GM20000 (cell line): ENCODE measurements at regions not wholly inside any gene's neighbourhood (a gene's known extent, or its start where the extent isn't known, plus 50 kb on each side); places are given as distances from the start of the nearest gene placed in this dataset.

Source experiments
- DNase-seq: peaks from one replicate; pipeline ENCODE4 v3.0.0; 2012; ENCODE audit warnings: low spot score
- CTCF ChIP-seq: IDR thresholded peaks from 2 replicates; pipeline ENCODE4 v1.5.1; 2012; ENCODE audit warnings: mild to moderate bottlenecking, control low read depth; ENCODE audit errors: extremely low read depth, missing control alignments

DNA sequence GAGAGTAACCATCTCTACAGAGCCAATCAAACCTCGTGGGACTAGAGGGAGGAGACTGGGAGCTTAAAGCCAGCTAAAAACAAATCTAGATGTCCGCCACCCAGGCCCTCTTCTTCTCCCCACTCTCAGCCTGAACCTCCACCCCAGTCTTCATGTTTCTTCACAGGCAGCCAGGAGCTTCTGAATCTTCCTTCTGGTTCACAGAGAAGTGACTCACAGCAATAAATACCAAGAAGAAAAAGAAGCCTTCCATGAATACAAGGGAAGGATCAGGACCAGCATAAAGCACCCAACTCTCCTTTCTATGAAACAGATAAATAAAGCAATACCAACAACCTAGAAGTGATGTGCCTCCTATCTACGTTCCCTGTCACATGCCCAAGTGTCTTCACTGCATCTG, 103.3 kb upstream of the SLIT3 start:
- TF ChIP-seq CTCF: no peak
- DNase-seq: no peak

DNA sequence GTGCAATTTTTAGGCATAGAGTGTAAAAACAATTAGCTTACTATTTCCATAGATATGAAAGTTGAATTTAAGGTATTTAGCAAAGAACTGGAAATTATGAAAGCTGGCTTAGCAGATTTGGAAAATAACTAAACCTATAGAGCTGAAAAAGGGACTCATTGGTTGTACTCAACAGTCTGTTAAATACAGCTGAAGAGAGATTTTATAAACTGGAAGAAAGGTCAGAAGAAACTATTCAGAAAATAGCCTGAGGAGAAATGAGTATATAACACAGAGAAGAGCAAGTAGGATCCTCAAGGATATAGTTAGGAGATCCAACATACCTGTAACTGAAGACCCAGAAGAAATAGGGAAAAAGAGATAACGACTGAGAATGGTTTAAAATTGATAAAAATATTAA, 97.6 kb upstream of the SLIT3 start:
- no peak for TF ChIP-seq CTCF
- no peak for DNase-seq

DNA sequence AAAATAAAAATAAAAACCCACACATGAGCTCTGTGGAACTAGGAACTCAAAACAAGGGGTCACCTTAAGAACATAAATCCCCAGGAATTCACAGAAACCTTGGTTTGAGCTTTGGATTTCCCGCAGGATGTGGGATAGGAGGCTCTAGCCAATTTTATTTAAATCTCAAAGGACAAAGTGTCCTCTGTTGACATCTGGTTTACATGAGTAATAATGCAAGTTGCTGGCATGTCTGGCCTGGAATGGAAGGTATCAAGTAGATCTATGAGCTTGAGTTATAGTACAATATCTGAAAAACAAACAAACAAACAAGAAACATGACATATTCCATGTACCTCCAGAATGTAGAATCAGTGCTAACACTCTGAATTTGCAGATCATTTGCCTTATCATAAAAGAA, 94.2 kb upstream of the SLIT3 start:
- no peak for TF ChIP-seq CTCF
- no peak for DNase-seq

DNA sequence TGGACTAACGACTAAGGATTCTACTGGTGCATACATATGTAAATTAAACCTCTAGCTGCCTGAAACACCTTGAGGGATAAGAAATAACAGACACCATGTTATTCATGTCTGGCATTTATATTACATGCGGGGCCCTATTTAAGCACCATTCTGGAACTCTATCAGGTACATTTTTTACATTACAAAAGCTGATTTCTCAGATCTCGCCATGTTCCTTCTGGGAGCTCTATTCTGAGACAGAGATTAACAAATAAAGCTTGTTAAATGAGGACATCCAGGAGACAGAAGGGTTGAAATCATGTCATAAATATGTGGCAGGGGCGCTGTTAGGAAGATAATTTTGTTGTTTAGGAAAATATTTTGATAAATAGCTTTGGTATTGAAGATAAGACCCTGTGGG, 93.4 kb upstream of the SLIT3 start:
- no peak for DNase-seq
- no peak for TF ChIP-seq CTCF

DNA sequence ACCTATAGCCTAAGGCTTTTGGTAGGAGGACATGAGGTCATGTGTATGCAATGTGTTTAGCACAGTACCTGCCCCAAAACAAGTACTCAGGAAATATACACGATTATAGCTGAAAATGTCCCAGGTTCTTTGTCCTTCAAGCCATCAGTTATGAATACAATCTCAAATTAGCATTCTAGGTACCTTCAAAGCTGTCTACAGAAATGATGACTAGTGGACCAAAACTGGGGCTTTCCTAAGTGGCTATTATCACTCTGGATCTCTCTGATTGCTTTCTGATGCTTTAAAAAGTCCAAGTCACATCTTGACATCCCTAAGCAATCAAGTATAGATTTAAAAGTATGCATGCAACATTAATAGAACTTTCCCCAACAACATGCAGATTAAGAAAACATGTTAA, 93.0 kb upstream of the SLIT3 start:
- TF ChIP-seq CTCF: no peak

DNA sequence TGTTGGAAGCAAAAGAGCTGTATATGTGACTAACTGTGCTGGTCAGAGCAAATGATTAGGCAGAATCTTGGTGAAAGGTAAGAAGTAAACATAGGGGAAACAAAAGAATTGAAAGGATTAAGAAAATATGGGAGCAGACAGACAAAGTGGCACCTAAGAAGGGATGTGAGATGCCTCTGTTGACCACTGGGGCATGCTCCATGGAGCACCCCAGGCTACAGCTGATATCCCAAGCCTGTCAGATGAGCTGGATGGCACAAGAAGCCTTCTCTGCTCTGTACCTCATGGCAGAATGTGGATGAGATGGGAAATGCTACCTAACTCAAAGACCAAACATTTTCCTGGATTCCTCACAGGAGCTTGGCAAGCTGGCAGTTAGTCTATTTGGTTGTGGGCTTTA, 89.3 kb upstream of the SLIT3 start:
- TF ChIP-seq CTCF: no peak
- no peak for DNase-seq

More for the DNA sequence above, 93.0 kb upstream of the SLIT3 start:
- DNase-seq: no peak

DNA sequence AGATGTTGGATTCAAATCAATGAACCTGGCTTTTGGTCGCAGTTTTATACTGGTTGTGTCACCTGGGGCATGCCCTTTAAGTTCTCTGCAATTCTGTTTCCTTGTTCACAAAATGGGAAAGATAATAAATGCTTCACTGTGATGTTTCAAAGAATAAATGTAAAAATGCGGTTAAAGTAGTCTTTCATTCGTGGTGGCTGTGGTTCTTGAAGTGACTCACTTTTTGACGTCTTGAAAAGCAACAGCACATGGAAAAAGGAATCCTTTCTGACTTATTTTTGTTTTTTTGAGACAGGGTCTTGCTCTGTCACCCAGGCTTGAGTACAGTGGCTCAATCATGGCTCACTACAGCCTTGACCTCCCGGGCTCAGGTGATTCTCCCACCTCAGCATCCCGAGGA, 88.4 kb upstream of the SLIT3 start:
- no peak for DNase-seq

More for the DNA sequence above, 88.4 kb upstream of the SLIT3 start:
- no peak for TF ChIP-seq CTCF
